Stomach (tissue), 8 donors: ENCODE measurements at regions not wholly inside any gene's neighbourhood (a gene's known extent, or its start where the extent isn't known, plus 50 kb on each side); places are given as distances from the start of the nearest gene placed in this dataset.
"Not testable (repeated sequence)": the region's sequence is repeated elsewhere in the genome, so short reads cannot be mapped to it uniquely, and the experiment has no call there.

Experiments
- DNase-seq, 2 donors: peaks; one replicate each; pipeline versions ENCODE4 v3.0.0 to v3.0.0-alpha.2; 2013 to 2019
- H3K27ac ChIP-seq, 5 donors: fragments of 200-600 bp in 4 of 5; sonication (generic) in 4 of 5; one replicate each; pipeline ENCODE4 v1.5.1; 2013 to 2019; ENCODE audit warnings: mild to moderate bottlenecking in 1 of 5, moderate library complexity in 1 of 5
- H3K27me3 ChIP-seq, 3 donors: fragments of 200-600 bp; sonication (generic); one replicate each; pipeline ENCODE4 v1.5.1; 2017 to 2019; ENCODE audit warnings: mixed run types in 1 of 3
- H3K36me3 ChIP-seq, 4 donors: fragments of 200-600 bp; sonication (generic); 1 replicate in 3 of 4; 2 replicates in 1 of 4; pipeline ENCODE4 v1.5.1; 2016 to 2019
- H3K4me1 ChIP-seq, 4 donors: fragments of 200-600 bp; sonication (generic); one replicate each; pipeline ENCODE4 v1.5.1; 2016 to 2019
- H3K4me3 ChIP-seq, 4 donors: fragments of 200-600 bp; sonication (generic) in 3 of 4; one replicate each; pipeline ENCODE4 v1.5.1; 2016 to 2019; ENCODE audit warnings: mild to moderate bottlenecking in 1 of 4
- H3K9me3 ChIP-seq, 4 donors: fragments of 200-600 bp; sonication (generic); one replicate each; pipeline ENCODE4 v1.5.1; 2016 to 2019
- EP300 ChIP-seq: sonication (generic); formaldehyde crosslinking; IDR thresholded peaks from one replicate; pipeline ENCODE4 v1.6.1; 2017; ENCODE audit warnings: antibody characterized with exemption
- POLR2A ChIP-seq, 4 donors: fragments of 450-650 bp; IDR thresholded peaks; one replicate each; pipeline ENCODE4 v1.6.1; 2016; ENCODE audit warnings: antibody characterized with exemption in 4 of 4, control low read depth in 2 of 4, mild to moderate bottlenecking in 1 of 4, moderate library complexity in 1 of 4
- POLR2AphosphoS5 ChIP-seq, 3 donors: sonication (generic); formaldehyde crosslinking; IDR thresholded peaks; one replicate each; pipeline ENCODE4 v1.6.1; 2016; ENCODE audit warnings: antibody characterized with exemption in 3 of 3
- WGBS, 5 donors: extraction: QIAGEN DNeasy Blood & Tissue Kit in 3 of 5; methylation state at CpG; one replicate each; pipeline versions ENCODE4 v1.1.5 to v1.1.7; 2013 to 2018; 5-methylcytosine and 5-hydroxymethylcytosine counted together
- intact Hi-C: fragments of 100-400 bp; cut with DNase I; formaldehyde crosslinking; loops from one replicate; pipeline ENCODE4 v1.15.1; 2023; ENCODE audit warnings: low total_unique reads
- TF ChIP-seq, protein P1 (sequence below), 7 experiments: fragments of 450-650 bp in 4 of 7; fragments of 200-600 bp in 3 of 7; sonication (generic) in 3 of 7; IDR thresholded peaks; one replicate each; pipeline ENCODE4 v1.5.1; 2016 to 2019; ENCODE audit warnings: antibody characterized with exemption in 7 of 7, control low read depth in 2 of 7, mild to moderate bottlenecking in 1 of 7
- donor health status: healthy with polysubstance abuse.
- donor health status: Bipolar disorder and iron deficiency.
- donor health status: healthy.

DNA sequence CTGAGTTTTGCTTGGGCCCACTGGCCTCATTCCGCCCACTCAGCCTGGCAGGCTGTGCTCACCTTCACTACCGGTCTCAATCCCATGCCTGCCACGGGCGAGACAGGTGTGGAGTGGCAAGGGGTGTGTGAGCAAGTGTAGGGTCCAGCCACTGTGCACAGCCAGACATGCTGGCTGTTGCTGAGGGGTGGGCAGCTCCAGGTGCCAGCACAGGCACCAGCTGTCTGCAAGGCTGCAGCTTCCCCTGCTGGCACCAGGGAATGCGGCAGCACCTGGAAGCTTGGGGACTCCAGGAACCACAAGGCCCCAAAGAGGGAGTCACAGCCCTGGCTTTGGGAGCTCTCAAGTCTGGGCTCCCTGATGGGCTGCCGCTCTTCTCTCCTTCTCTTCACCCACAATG lies 372.7 kb downstream of the CBLN4 start:
- H3K4me3 ChIP-seq, result no peak overlapping the region
- H3K36me3 ChIP-seq, result no peaks in the 10 kb centered on the region
- H3K9me3 ChIP-seq, result no peaks in the 10 kb centered on the region
- H3K27me3 ChIP-seq, result no peaks in the 10 kb centered on the region
- no peak for DNase-seq
- TF ChIP-seq POLR2A (IDR thresholded peaks at IDR 0.05) (no peak), EP300 (no peak), POLR2AphosphoS5 (IDR thresholded peaks at IDR 0.05) (no peak)
- TF ChIP-seq, protein P1, sequence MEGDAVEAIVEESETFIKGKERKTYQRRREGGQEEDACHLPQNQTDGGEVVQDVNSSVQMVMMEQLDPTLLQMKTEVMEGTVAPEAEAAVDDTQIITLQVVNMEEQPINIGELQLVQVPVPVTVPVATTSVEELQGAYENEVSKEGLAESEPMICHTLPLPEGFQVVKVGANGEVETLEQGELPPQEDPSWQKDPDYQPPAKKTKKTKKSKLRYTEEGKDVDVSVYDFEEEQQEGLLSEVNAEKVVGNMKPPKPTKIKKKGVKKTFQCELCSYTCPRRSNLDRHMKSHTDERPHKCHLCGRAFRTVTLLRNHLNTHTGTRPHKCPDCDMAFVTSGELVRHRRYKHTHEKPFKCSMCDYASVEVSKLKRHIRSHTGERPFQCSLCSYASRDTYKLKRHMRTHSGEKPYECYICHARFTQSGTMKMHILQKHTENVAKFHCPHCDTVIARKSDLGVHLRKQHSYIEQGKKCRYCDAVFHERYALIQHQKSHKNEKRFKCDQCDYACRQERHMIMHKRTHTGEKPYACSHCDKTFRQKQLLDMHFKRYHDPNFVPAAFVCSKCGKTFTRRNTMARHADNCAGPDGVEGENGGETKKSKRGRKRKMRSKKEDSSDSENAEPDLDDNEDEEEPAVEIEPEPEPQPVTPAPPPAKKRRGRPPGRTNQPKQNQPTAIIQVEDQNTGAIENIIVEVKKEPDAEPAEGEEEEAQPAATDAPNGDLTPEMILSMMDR (IDR thresholded peaks at IDR 0.05), result no peak
- intact Hi-C loops, result no loop called here
- WGBS, 5 donors, result 76 to 95% (median 93%) methylated on average over 6 of the region's 6 CpGs
- no peak overlapping the region for H3K27ac ChIP-seq
- no peaks in the 10 kb centered on the region for H3K4me1 ChIP-seq

GRCh38 chr20:55629143-55629542 lies 376.2 kb downstream of the CBLN4 start:
- H3K27ac ChIP-seq, intact Hi-C loops, H3K4me1 ChIP-seq, H3K4me3 ChIP-seq, DNase-seq, H3K27me3 ChIP-seq, H3K9me3 ChIP-seq, H3K36me3 ChIP-seq: not testable (repeated sequence)
- WGBS, 5 donors, result 86 to 91% (median 88%) methylated on average over 4 of the region's 4 CpGs

DNA sequence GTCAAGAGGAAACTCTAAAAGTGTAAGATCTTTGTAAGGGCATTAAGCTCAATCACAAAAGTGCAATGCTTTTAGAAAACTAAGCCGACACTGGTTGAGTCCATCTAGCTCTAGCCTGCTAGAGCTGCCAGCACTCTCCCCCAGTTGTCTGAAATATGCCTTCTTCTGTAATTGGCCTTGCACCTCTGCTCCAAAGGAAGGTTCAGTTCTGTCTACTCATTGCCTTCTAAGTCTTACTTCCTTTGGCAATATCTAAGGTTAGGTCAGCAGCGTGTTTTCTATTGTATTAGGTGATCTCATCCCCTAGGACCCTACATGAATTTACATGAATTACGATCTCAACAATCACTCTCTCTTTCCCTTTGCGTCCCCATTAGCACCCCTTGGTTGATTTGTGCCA lies 378.6 kb downstream of the CBLN4 start:
- WGBS, 5 donors, result 76 to 94% (median 87%) methylated on average over 4 of the region's 4 CpGs
- no peaks in the 10 kb centered on the region for H3K36me3 ChIP-seq
- no peaks in the 10 kb centered on the region for H3K4me1 ChIP-seq
- H3K27ac ChIP-seq, result no peak overlapping the region
- H3K9me3 ChIP-seq, result peaks cover 0 to 6% (median 3%) of the 10 kb centered on the region in 4 donors
- DNase-seq, result no peak
- H3K27me3 ChIP-seq, result no peaks in the 10 kb centered on the region
- H3K4me3 ChIP-seq, result no peak overlapping the region
- TF ChIP-seq EP300, result no peak
- no peak for TF ChIP-seq POLR2A (IDR thresholded peaks at IDR 0.05)
- TF ChIP-seq POLR2AphosphoS5 (IDR thresholded peaks at IDR 0.05), result no peak
- TF ChIP-seq, protein P1 (IDR thresholded peaks at IDR 0.05), result no peak
- intact Hi-C loops, result no loop called here

GRCh38 chr20:55616367-55616766 lies 389.0 kb downstream of the CBLN4 start:
- H3K9me3 ChIP-seq, result peaks cover 0 to 24% (median 4%) of the 10 kb centered on the region in 4 donors
- WGBS, 5 donors, result 72 to 83% (median 79%) methylated on average over 8 of the region's 8 CpGs
- DNase-seq, result no peak
- intact Hi-C loops, result no loop called here
- H3K27ac ChIP-seq, result no peak overlapping the region
- H3K4me3 ChIP-seq, result no peak overlapping the region
- no peak for TF ChIP-seq POLR2AphosphoS5 (IDR thresholded peaks at IDR 0.05)
- no peak for TF ChIP-seq POLR2A (IDR thresholded peaks at IDR 0.05)
- TF ChIP-seq, protein P1 (IDR thresholded peaks at IDR 0.05), result no peak
- no peaks in the 10 kb centered on the region for H3K4me1 ChIP-seq
- H3K27me3 ChIP-seq, result no peaks in the 10 kb centered on the region
- no peaks in the 10 kb centered on the region for H3K36me3 ChIP-seq

DNA sequence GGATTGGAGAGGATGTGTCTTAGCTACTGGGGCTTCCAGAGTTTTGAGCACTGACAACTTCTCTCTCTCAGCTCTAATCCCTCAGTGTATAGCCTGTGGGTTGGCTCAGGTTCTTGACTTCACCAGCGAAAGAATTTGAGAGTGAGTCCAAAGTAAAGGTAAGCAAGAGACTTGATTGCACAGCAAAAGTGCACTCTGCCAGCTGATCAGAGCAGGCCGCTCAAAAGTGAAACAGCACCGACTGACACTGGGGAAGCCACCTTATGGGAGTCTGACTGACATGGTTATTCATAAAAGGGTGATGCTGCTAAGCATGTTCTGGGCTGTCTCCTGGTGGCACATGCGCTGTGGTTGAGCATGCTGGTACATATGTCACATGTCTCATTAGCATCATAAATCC lies 389.5 kb downstream of the CBLN4 start:
- WGBS, 5 donors, result 85 to 94% (median 93%) methylated on average over 4 of the region's 4 CpGs
- intact Hi-C loops, result no loop called here
- no peak for TF ChIP-seq POLR2AphosphoS5 (IDR thresholded peaks at IDR 0.05)
- TF ChIP-seq POLR2A (IDR thresholded peaks at IDR 0.05), result no peak
- TF ChIP-seq, protein P1 (IDR thresholded peaks at IDR 0.05), result no peak
- no peak for TF ChIP-seq EP300

More for the DNA sequence above, 389.5 kb downstream of the CBLN4 start:
- no peak for DNase-seq
- H3K9me3 ChIP-seq, result peaks cover 0 to 18% (median 4%) of the 10 kb centered on the region in 4 donors
- no peaks in the 10 kb centered on the region for H3K27me3 ChIP-seq
- H3K4me3 ChIP-seq, result no peak overlapping the region
- H3K36me3 ChIP-seq, result no peaks in the 10 kb centered on the region
- no peaks in the 10 kb centered on the region for H3K4me1 ChIP-seq
- no peak overlapping the region for H3K27ac ChIP-seq
